H1 (cell line): ENCODE measurements at regions not wholly inside any gene's neighbourhood (a gene's known extent, or its start where the extent isn't known, plus 50 kb on each side); places are given as distances from the start of the nearest gene placed in this dataset.

Experiments used
- CTCF ChIA-PET: fragments of 300-600 bp; sonication (Branson Sonifier 250); formaldehyde crosslinking; loops from one replicate; lab custom pipeline; 2021; ENCODE audit not compliant: partially characterized antibody; lab: Charles Lee
- POLR2A ChIA-PET: fragments of 300-600 bp; sonication (Branson Sonifier 250); formaldehyde crosslinking; loops from one replicate; lab custom pipeline; 2021; ENCODE audit warnings: inconsistent platforms; ENCODE audit not compliant: partially characterized antibody; lab: Charles Lee
- DNase-seq, 2 experiments: peaks; one replicate each; pipeline versions ENCODE4 v3.0.0 to v3.0.0-alpha.2; 2010 to 2022; ENCODE audit warnings: low spot score in 2 of 2, low read depth in 1 of 2, mixed read lengths in 1 of 2
- FAIRE-seq: peaks from 2 replicates; lab custom pipeline; 2011; peaks lifted over from hg19 to GRCh38; lab: Jason Lieb, UNC
- H2AFZ ChIP-seq: 2 replicates; pipeline ENCODE4 v1.8.1; 2012; ENCODE audit warnings: low read length, inconsistent platforms
- H2AK5ac ChIP-seq: 2 replicates; pipeline ENCODE4 v1.6.1; 2013; ENCODE audit warnings: low read depth, low read length
- H2BK120ac ChIP-seq: replicated peaks from 2 replicates; pipeline ENCODE3; 2013; ENCODE audit warnings: low read depth, low read length, inconsistent platforms
- H2BK12ac ChIP-seq: 2 replicates; pipeline ENCODE4 v1.6.1; 2013; ENCODE audit warnings: low read depth, low read length
- H2BK15ac ChIP-seq: 2 replicates; pipeline ENCODE4 v1.6.1; 2013; ENCODE audit warnings: low read length
- H2BK20ac ChIP-seq: 2 replicates; pipeline ENCODE4 v1.6.1; 2013; ENCODE audit warnings: low read length
- H2BK5ac ChIP-seq: 2 replicates; pipeline ENCODE4 v1.6.1; 2013; ENCODE audit warnings: low read depth, low read length
- H3K14ac ChIP-seq: 2 replicates; pipeline ENCODE4 v1.6.1; 2013; ENCODE audit warnings: inconsistent platforms; ENCODE audit not compliant: insufficient read length
- H3K18ac ChIP-seq: 2 replicates; pipeline ENCODE4 v1.6.1; 2013; ENCODE audit warnings: low read length; ENCODE audit errors: extremely low read depth
- H3K23ac ChIP-seq: 2 replicates; pipeline ENCODE4 v1.6.1; 2013; ENCODE audit warnings: inconsistent platforms; ENCODE audit not compliant: insufficient read length
- H3K23me2 ChIP-seq: 2 replicates; pipeline ENCODE4 v1.6.1; 2013; ENCODE audit warnings: low read depth, low read length
- H3K27ac ChIP-seq: 2 replicates; pipeline ENCODE4 v1.6.1; 2011; ENCODE audit warnings: low read depth, low read length, inconsistent platforms
- H3K27me3 ChIP-seq, 4 experiments: replicated peaks in 1 of 4; 1 replicate in 1 of 4; 2 replicates in 3 of 4; pipeline versions ENCODE4 v1.6.1 to v1.8.1; 2011 to 2013; ENCODE audit warnings: low read length in 3 of 4, mild to moderate bottlenecking in 3 of 4, inconsistent platforms in 2 of 4, mixed read lengths in 2 of 4, moderate library complexity in 1 of 4; ENCODE audit not compliant: control insufficient read depth in 3 of 4, insufficient read depth in 3 of 4; ENCODE audit errors: extremely low read depth in 1 of 4
- H3K36me3 ChIP-seq, 4 experiments: 2 replicates each; pipeline versions ENCODE4 v1.6.1 to v1.8.1; 2011 to 2013; ENCODE audit warnings: mild to moderate bottlenecking in 4 of 4, low read length in 3 of 4, moderate library complexity in 2 of 4, control low read depth in 1 of 4, inconsistent platforms in 1 of 4; ENCODE audit not compliant: insufficient read depth in 4 of 4, control insufficient read depth in 2 of 4
- H3K4ac ChIP-seq: replicated peaks from 2 replicates; pipeline ENCODE3; 2013; ENCODE audit warnings: low read length, low read depth, mixed read lengths, inconsistent platforms; ENCODE audit not compliant: insufficient read length
- H3K4me1 ChIP-seq, 4 experiments: replicated peaks in 1 of 4; 1 replicate in 1 of 4; 2 replicates in 3 of 4; pipeline versions ENCODE4 v1.6.1 to v1.8.1; 2011 to 2013; ENCODE audit warnings: low read length in 3 of 4, inconsistent platforms in 2 of 4, mixed read lengths in 1 of 4; ENCODE audit not compliant: insufficient read depth in 4 of 4, control insufficient read depth in 3 of 4
- H3K4me2 ChIP-seq, 2 experiments: 2 replicates each; pipeline versions ENCODE4 v1.6.1 to v1.8.1; 2011 to 2013; ENCODE audit warnings: low read depth in 2 of 2, low read length in 2 of 2, control low read depth in 1 of 2, inconsistent platforms in 1 of 2, mild to moderate bottlenecking in 1 of 2; ENCODE audit not compliant: insufficient read depth in 1 of 2
- H3K4me3 ChIP-seq, 4 experiments: fragments of 200-600, 300-600 bp in 1 of 4; sonication (generic), shearing (Covaris generic), sonication (Bioruptor Twin) in 1 of 4; 2 replicates each; pipeline versions ENCODE4 v1.5.1 to v1.8.1; 2011 to 2016; ENCODE audit warnings: low read length in 4 of 4, low read depth in 3 of 4, control low read depth in 2 of 4, inconsistent platforms in 2 of 4, mild to moderate bottlenecking in 2 of 4, mixed read lengths in 1 of 4, moderate library complexity in 1 of 4; ENCODE audit not compliant: insufficient read depth in 2 of 4; ENCODE audit errors: extremely low read depth in 1 of 4
- H3K56ac ChIP-seq: replicated peaks from 2 replicates; pipeline ENCODE3; 2013; ENCODE audit warnings: low read depth, mild to moderate bottlenecking, mixed read lengths, low read length, inconsistent platforms; ENCODE audit not compliant: insufficient read length
- H3K79me1 ChIP-seq: 2 replicates; pipeline ENCODE4 v1.6.1; 2013; ENCODE audit warnings: low read depth, low read length, control low read depth
- H3K79me2 ChIP-seq, 2 experiments: 2 replicates each; pipeline versions ENCODE4 v1.6.1 to v1.8.1; 2012 to 2013; ENCODE audit warnings: low read length in 2 of 2, mild to moderate bottlenecking in 2 of 2, inconsistent platforms in 1 of 2; ENCODE audit not compliant: insufficient read depth in 2 of 2, control insufficient read depth in 1 of 2
- H3K9ac ChIP-seq, 4 experiments: replicated peaks in 1 of 4; 1 replicate in 1 of 4; 2 replicates in 3 of 4; pipeline versions ENCODE4 v1.6.1 to v1.8.1; 2011 to 2013; ENCODE audit warnings: low read depth in 3 of 4, low read length in 3 of 4, control low read depth in 2 of 4, mild to moderate bottlenecking in 2 of 4, moderate library complexity in 2 of 4, inconsistent platforms in 1 of 4; ENCODE audit errors: extremely low read depth in 1 of 4
- H3K9me3 ChIP-seq, 2 experiments: 2 replicates each; pipeline versions ENCODE4 v1.6.1 to v1.8.1; 2012 to 2013; ENCODE audit warnings: mild to moderate bottlenecking in 2 of 2, moderate library complexity in 2 of 2, control low read depth in 1 of 2, inconsistent platforms in 1 of 2, low read depth in 1 of 2, low read length in 1 of 2, mixed read lengths in 1 of 2; ENCODE audit not compliant: insufficient read depth in 2 of 2
- H4K20me1 ChIP-seq, 2 experiments: replicated peaks in 1 of 2; 2 replicates each; pipeline versions ENCODE3 to v1.8.1; 2011 to 2013; ENCODE audit warnings: inconsistent platforms in 2 of 2, low read length in 2 of 2, mild to moderate bottlenecking in 1 of 2; ENCODE audit not compliant: insufficient read depth in 2 of 2, control insufficient read depth in 1 of 2
- H4K5ac ChIP-seq: 2 replicates; pipeline ENCODE4 v1.6.1; 2013; ENCODE audit warnings: low read length, low read depth, mixed read lengths, inconsistent platforms; ENCODE audit not compliant: insufficient read length
- H4K8ac ChIP-seq: 2 replicates; pipeline ENCODE4 v1.8.0; 2013; ENCODE audit warnings: mild to moderate bottlenecking, moderate library complexity, low read length, inconsistent platforms; ENCODE audit not compliant: insufficient read depth; ENCODE audit errors: extremely low read depth
- H4K91ac ChIP-seq: replicated peaks from 2 replicates; pipeline ENCODE3; 2013; ENCODE audit warnings: low read length, mixed read lengths, inconsistent platforms; ENCODE audit not compliant: insufficient read length
- CEBPB ChIP-seq: IDR thresholded peaks from 2 replicates; pipeline ENCODE4 v1.6.1; 2012; ENCODE audit warnings: low read depth, low read length
- WGBS, 2 experiments: shearing (Covaris generic) in 1 of 2; methylation state at CpG; one replicate each; pipeline versions ENCODE4 v1.1.6 to v1.1.7; 2013 to 2015; ENCODE audit warnings: low lambda C conversion rate in 2 of 2, mixed read lengths in 2 of 2, inconsistent platforms in 1 of 2, low coverage in 1 of 2, missing lambda C conversion rate in 1 of 2; ENCODE audit not compliant: insufficient replicate concordance in 2 of 2, insufficient coverage in 1 of 2, insufficient read length in 1 of 2; ENCODE audit errors: extremely low coverage in 1 of 2, missing lambda C conversion rate in 1 of 2; 5-methylcytosine and 5-hydroxymethylcytosine counted together

- WGBS, 2 experiments = 100% methylated on average over 2 of the region's 2 CpGs; no CpG with 5 or more reads in 1 of the 2 experiments
- H3K4me3 ChIP-seq = no peak overlapping the region
- no peaks in the 10 kb centered on the region for H3K27me3 ChIP-seq
- H3K14ac ChIP-seq = no peak overlapping the region
- no peak overlapping the region for H3K9ac ChIP-seq
- no peak overlapping the region for H4K91ac ChIP-seq
- POLR2A ChIA-PET = no interaction called here
- H3K79me1 ChIP-seq = no peaks in the 10 kb centered on the region
- no peak for DNase-seq
- no peak overlapping the region for H4K5ac ChIP-seq
- no peak overlapping the region for H2BK12ac ChIP-seq
- H3K27ac ChIP-seq = no peak overlapping the region
- H2BK5ac ChIP-seq = no peak overlapping the region
- H3K9me3 ChIP-seq = no peaks in the 10 kb centered on the region
- FAIRE-seq = no peak
- no peak overlapping the region for H2BK15ac ChIP-seq
- H3K4ac ChIP-seq = no peak overlapping the region
- H3K23me2 ChIP-seq = no peaks in the 10 kb centered on the region
- H2BK20ac ChIP-seq = no peak overlapping the region
- no peak overlapping the region for H3K23ac ChIP-seq
- H3K56ac ChIP-seq = no peak overlapping the region
- TF ChIP-seq CEBPB = no peak
- TF ChIP-seq, all 59 proteins: peak for 0
- Histone ChIP-seq H3K4me1 (no peaks in the 10 kb centered on the region; a peak in 1 of 7 replicates), H2AFZ (peak overlapping the region; percentile 98), H3K18ac (no peak overlapping the region), H4K20me1 (no peaks in the 10 kb centered on the region), H2AK5ac (no peak overlapping the region), H3K4me2 (no peak overlapping the region), H3K36me3 (no peaks in the 10 kb centered on the region), H2BK120ac (no peak overlapping the region), H3K79me2 (no peaks in the 10 kb centered on the region), H4K8ac (no peak overlapping the region)
- CTCF ChIA-PET = no interaction called here
Observed at GRCh38 chr2:78061301-78061700, 539.1 kb upstream of the LRRTM4 start.
